ENCODE measurements at regions not wholly inside any gene's neighbourhood (a gene's known extent, or its start where the extent isn't known, plus 50 kb on each side); places are given as distances from the start of the nearest gene placed in this dataset.

GRCh38 chr4:10348241-10348640 lies 109.0 kb downstream of the ZNF518B start:
- H3K4me3 ChIP-seq (ENCODE audit: low read depth, low read length) = no peak overlapping the region
- no peak for DNase-seq (ENCODE audit: low read depth)
- TF ChIP-seq CTCF (IDR thresholded peaks at IDR 0.05; ENCODE audit: control insufficient read depth, extremely low read depth, insufficient read depth) = no peak

GRCh38 chr4:10347815-10348214 lies 109.4 kb downstream of the ZNF518B start:
- no peak for DNase-seq (ENCODE audit: low read depth)
- no peak for TF ChIP-seq CTCF (IDR thresholded peaks at IDR 0.05; ENCODE audit: control insufficient read depth, extremely low read depth, insufficient read depth)

GRCh38 chr4:10347281-10347795 lies 109.9 kb downstream of the ZNF518B start:
- DNase-seq (ENCODE audit: low read depth) = peak; percentile 11
- TF ChIP-seq CTCF (IDR thresholded peaks at IDR 0.05; ENCODE audit: control insufficient read depth, extremely low read depth, insufficient read depth) = no peak
- no peak overlapping the region for H3K4me3 ChIP-seq (ENCODE audit: low read depth, low read length)

More at GRCh38 chr4:10347815-10348214, 109.4 kb downstream of the ZNF518B start:
- H3K4me3 ChIP-seq (ENCODE audit: low read depth, low read length) = no peak overlapping the region

- H3K4me3 ChIP-seq (ENCODE audit: low read depth, low read length) = no peak overlapping the region
- DNase-seq (ENCODE audit: low read depth) = no peak
- TF ChIP-seq CTCF (IDR thresholded peaks at IDR 0.05; ENCODE audit: control insufficient read depth, extremely low read depth, insufficient read depth) = no peak
Measured at GRCh38 chr4:10346023-10346422, 111.2 kb downstream of the ZNF518B start.

- H3K4me3 ChIP-seq (ENCODE audit: low read depth, low read length) = no peak overlapping the region
- TF ChIP-seq CTCF (IDR thresholded peaks at IDR 0.05; ENCODE audit: control insufficient read depth, extremely low read depth, insufficient read depth) = no peak
- no peak for DNase-seq (ENCODE audit: low read depth)
Measured at GRCh38 chr4:10345381-10345784, 111.8 kb downstream of the ZNF518B start.

GRCh38 chr4:10344824-10345223 lies 112.4 kb downstream of the ZNF518B start:
- TF ChIP-seq CTCF (IDR thresholded peaks at IDR 0.05; ENCODE audit: control insufficient read depth, extremely low read depth, insufficient read depth) = no peak
- no peak for DNase-seq (ENCODE audit: low read depth)
- no peak overlapping the region for H3K4me3 ChIP-seq (ENCODE audit: low read depth, low read length)

GRCh38 chr4:10343656-10344055 lies 113.6 kb downstream of the ZNF518B start:
- no peak for TF ChIP-seq CTCF (IDR thresholded peaks at IDR 0.05; ENCODE audit: control insufficient read depth, extremely low read depth, insufficient read depth)
- DNase-seq (ENCODE audit: low read depth) = no peak
- H3K4me3 ChIP-seq (ENCODE audit: low read depth, low read length) = no peak overlapping the region

Data from LNCaP clone FGC (cell line).